SIG-M5 (cell line): ENCODE measurements at regions not wholly inside any gene's neighbourhood (a gene's known extent, or its start where the extent isn't known, plus 50 kb on each side); places are given as distances from the start of the nearest gene placed in this dataset.

Source experiments
- DNase-seq: peaks from one replicate; lab custom pipeline; 2025; lab: John Stamatoyannopoulos, UW

DNA sequence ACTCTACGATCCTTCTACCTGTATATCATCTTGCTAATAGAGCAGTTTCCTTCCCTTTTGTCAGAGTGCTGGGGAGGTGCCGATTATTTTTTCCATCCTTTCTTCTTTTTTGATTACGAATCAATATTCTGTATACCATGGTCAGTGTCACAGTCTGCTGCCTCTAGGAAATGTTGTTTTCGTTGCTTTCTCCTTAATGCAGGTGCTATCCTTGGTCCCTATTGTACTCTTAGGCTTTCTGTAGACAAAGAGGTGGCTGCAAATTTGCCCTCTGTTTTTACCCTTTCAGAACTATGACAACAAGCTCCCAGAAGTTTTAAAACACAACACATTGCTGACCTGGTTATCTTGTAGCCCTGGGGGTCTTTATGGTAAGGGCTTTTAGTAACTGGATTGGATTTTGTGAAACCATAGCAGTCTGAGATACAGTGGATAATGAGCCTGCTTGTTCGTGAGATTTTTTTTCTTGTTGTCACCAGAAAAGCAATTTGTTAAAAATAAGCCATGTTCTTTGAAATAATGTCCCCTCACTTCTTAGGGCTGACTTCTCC is 430.3 kb upstream of the TPM1 start:
- DNase-seq = no peak

DNA sequence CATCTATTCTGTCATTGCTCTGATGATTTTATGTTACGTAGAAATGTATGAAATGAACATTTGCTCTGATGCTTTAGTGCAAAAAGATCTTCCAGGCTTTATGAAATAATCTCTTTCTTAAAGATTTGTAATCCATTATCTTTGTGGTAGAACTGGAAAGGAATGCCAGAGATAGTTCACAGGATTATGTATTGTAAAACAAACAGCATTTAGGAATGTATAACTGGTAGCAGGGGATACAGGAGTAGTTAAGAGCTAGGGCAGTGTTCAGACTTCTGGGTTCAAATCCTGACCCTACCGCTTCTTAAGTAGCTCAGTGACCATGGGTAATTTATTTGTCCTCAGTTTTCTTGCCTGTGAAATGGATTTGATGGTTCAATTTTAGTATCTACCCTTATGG is 429.8 kb upstream of the TPM1 start:
- DNase-seq = no peak

DNA sequence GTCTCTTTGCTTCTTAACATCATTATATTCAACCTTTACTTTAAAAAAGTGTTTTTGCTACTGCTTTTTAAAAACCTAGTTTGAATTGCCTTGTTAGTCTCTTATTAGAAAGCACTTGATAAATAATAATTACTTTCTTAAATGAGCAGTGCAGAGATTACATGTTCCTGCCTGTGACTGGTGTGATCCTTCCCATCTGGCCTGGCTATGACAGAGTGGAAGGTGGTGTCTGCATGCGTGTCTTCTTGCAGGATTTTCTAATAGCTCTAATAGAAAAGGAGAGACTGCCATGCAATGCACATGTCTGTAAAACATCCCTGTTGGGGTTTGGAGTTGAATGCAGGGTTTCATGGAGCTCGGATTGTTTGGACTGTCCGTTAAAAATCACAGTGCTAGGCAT is 425.8 kb upstream of the TPM1 start:
- DNase-seq = no peak

DNA sequence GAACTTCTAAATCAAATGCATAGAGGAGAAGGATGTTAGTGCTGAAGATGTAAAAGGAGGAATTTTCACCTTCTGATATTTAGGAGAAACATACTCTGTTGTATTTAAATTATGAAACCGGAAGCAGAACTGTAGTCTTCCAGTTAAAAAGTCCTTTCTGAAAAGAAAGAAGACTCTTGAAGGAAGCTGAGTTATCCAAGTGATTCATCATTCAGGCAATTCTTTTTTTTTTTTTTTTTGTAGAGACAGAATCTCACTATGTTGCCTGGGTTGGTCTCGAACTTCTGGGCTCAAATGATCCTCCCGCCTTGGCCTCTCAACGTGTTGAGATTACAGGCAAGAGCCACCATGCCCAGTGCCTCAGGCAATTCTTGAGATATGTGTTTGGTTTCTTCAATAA is 424.8 kb upstream of the TPM1 start:
- DNase-seq = no peak

DNA sequence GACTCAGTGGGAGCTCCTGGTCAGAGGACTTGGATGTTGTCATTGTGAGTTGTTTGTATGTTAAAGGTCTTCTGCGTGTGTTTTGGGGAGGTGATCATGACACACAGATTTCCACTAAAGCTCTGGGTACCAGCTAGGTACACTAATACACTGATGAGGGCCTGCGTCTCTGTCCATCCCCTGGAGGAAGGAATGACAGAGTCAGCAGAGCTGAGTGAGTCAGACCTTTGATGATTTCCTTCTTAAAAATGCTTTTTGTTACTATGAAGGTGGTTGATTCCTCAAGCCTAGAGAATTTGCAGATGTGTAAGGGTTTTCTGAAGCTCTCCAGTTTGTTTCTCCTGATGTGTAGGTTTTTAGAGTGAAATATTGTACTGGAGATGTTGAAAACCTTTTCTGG is 424.1 kb upstream of the TPM1 start:
- no peak for DNase-seq

DNA sequence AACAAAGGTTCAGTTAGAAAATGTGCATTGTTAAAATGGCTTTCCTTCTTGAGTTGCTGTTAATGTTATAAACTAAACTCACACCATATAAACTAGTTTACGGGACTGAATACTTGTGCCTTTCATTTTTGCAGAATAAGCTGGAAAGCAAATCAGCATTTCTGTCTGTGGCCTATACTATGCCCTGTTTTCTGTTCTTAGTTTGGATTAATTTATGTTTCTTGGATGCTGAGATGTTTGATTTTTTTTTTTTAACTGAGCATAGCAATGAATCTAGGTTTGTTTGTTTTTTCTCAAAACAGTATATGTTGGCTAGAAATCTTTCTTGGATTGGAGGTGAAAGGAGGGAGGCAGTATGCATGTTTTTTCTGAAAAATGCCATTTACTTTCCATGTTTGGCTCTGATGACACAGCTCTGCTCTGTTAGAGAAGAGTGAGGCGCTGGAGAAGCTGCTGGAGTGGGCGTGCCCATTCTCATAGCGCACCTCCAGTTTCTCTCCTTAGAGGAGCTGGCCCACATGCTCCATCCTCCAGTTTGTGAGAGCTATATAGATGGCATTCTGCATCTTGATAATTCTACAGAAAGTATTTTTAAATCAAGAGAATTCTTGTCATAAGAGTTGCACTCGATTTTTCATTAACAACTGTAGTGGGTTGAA is 423.6 kb upstream of the TPM1 start:
- DNase-seq = no peak

DNA sequence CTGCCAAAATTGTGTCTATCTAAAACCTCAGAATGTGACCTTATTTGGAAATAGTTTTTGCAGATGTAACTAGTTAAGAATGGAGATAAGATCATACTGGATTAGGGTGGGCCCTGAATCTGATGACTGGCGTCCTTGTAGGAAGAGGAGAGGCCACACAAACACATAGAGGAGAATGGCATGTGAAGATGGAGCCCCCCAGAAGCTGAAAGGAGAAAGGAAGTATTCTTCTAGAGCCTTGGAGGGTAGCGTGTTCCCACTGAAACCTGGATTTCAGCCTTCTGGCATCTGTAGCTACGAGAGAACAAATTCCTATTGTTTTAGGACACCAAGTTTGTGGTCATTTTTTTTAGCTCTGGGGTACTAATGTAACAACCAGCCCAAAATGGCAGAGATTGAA is 423.0 kb upstream of the TPM1 start:
- no peak for DNase-seq

DNA sequence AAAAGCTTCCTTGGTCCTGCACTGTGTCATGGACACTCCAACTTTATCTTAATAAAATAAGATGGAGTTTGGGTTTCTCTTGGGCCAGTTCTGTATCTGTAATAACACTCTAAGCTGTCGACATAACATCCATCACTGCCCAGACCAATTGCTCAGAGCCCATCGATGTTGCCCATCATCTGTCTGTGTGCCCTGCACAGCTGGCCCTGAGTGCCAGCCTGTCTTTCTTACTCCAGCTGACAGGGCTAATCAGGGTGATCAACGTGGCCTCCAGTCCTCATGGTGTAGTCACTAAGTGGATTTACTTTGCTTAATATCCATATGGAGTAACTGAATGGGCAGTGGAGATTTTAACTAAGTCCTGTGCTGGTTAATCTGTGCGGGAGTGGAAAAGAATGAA is 419.8 kb upstream of the TPM1 start:
- DNase-seq = no peak

DNA sequence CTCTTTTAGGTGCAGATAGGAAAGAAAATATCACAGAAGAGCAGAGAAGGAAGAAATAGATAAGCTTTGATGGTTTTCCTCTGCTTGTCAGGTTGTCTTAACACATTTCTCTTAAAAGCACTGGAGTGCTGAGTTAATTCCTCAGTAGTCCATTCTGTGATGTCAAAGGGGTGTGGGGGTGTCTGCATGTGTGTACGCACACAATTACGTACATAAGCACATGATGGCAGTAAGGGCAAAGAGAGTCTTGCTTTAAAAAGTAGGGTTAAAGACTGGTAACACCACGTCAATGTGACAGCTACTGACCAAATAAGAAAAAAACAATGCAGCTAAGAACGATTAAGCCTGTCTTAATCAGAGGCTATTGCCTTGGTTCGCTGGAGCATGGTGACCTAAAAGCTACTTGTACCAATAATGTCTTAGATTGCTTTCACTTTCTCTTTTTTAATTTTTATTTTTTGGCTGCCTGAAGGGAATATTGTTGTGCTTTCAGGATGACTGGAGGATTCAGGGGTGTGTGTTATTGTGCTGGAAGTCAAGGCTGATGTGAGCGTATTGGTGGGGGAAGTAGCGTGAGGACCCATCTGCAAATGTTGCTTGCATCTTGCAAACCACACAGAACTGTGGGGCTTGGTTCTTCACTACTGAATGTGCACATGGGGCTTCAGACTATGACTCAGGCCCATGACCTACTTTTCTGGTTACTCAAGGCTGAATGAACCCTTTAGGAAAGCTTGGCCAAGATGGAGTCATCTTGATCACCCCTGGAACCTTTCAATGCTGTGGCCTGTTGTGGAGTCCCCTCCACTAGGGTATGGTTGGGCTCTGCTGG is 417.8 kb upstream of the TPM1 start:
- no peak for DNase-seq

DNA sequence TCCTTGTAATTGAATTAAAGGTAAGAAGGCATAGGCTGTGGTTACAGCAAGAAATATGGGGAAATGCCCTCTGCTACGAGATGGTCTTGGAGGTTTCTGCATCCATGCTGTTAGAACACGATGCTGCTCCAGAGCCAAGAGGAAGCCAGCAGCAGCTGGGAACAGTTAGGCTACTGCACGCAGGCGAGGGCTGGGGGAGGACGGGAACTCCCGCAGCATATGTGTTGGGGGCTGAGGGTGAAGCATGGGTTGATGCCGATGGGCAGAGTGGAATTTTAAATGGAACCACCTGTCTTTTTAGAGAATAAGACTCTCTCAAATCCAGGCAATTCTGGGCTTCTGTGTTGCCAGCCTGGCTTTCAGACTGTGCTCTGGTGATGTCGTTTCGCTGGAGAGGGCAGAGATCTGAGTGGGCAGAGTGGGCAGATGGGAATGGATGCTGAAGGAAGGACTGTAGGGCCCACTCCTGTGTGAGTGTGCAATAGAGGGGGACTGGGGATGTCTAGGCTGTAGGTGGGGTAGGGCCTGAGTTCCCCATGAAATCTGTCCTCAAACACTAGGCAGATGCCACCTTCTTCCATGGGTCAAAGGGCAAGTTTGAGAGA is 417.0 kb upstream of the TPM1 start:
- no peak for DNase-seq

DNA sequence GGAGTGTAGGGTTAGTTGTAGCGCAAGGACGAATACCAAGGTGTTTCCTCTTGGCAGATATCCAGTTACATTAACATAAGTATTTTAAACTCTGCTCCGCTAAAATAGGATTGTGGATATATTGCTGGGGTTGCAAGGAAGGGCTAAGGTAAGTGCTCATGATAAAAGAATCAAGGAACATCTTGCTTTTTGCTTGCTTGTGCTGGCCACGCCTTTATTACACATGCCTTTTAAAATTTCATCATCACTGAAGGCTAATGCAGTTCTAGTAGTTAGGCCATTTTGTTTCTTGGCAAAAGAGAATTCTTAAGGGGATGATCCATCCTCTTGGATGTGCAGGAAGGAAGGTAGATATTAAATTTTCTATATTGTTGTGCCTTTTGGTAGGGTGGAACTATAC is 415.6 kb upstream of the TPM1 start:
- no peak for DNase-seq

DNA sequence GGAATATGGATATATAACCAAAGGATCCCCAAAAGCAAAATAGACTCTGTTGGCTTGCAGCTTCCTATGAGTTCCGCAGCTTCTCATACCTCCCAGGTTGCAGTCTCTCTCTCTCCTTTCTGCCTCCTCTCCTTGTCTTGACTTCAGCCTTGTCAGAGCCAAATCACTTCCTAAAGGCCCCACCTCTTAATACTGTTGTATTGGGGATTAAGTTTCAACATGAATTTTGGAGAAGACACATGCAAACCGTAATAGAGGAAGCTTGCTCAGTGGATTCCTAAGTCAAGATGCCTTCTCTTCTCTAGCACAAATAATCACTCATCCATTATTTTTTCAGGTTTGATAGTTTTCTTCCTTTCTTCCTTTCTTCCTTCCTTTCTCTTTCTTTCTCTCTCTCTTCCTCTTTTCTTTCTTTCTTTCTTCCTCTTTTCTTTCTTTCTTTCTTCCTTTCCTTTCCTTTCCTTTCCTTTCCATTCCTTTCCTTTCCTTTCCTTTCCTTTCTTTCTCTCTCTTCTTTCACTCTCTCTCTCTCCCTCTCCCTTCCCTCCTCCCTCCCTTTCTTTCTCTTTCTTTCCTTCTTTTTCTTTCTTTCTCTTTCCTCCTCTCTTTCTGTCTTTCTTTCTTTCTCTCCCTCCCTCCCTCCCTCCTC is 411.3 kb upstream of the TPM1 start:
- no peak for DNase-seq

DNA sequence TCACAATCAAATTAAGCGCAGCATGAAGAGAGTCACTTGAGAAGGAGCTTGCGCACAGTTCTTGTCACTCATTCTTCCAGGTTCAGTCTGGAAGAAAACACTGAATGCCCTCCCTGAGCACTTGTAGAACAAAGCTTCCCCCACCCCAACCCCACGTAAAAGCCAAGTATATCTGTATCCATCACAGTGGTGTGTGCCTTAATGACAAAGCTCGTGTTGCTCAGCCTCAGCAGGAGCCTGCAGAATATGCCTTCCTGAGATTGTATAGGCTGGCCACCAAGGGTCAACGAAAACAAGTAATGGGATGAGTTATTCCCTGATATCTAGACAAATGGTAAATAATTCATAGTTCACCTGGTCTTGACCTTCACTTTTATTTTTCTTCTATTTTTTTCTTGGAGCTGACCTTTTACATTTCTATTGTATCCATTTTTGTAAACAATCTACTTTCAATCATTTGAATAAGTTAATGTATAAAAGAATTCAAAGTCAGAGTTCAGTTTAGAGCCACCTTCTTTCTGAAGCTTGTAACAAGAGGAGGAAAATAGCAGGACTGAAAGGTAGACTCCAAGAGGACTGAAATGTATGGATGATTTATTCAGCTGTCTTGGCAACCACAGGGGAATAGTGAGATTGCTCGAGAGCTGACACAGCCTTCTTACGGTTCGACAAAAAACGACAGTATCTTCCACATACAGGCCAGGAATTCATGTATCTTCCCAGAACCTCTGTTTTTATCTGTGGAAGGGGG is 405.5 kb upstream of the TPM1 start:
- no peak for DNase-seq

DNA sequence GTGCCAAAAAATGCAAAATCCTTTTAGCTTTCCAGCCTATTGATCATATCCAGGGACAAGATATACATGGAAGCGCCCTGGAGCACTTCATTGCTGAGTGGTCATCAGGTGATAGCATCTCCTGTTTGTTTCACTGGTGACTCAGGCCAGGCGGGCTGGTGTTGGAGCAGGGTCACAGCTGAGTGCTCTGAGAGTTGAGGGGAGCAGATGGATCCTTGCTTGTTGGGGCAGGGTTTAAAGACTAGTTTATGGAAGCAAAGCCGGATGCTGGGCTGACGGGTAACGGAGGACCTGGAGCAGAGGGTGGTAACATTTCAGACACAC is 405.0 kb upstream of the TPM1 start:
- no peak for DNase-seq

DNA sequence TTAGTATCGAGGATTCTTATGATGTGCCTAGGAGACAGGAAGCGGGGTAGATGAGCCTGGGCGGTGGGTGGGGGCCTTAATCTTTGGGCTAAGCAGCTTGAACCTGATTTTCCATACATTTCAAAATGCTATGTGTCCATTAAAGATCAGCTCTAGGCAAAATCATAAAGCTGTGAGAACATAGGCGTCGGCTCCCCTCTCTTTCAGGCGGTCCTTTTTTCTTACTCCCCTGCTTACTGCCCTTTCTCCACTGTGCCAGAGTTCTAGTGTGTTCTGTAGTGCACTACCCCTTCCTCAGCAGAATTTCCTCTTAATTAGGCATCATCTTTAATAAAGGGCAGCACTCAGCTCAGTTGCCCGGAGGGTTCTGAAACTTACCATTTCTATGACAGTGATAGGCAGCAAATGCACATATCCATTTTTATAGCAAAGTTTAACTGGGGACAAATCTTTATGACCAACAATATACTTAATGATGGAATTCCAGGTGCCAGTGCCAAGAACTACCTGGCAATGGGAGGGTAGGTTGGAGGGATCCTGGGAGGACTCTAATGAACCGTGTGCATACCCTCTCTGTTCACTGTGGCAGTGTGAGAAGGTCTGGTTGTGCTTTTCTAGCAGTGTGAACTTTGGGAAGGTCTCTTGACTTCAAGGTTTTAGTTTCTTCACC is 404.5 kb upstream of the TPM1 start:
- no peak for DNase-seq

DNA sequence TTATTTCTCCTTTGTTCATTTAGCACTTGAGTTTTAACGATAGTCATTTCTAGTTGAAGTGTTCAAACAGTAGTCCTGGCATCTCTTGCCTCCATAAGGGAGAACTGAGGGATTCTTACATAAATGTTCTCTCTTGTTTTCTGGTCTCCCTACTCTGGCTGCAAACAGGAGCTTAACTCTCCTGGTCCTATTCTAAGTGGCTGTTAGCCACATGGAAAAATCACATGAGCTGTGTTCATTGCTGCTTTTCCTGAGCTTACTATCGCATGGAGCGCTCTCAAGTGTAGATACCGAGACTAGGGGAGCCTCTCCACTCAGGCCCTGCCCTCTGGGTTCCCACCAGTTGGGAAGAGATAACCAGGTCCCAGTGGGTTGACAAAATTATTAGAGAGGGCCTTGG is 403.1 kb upstream of the TPM1 start:
- no peak for DNase-seq

DNA sequence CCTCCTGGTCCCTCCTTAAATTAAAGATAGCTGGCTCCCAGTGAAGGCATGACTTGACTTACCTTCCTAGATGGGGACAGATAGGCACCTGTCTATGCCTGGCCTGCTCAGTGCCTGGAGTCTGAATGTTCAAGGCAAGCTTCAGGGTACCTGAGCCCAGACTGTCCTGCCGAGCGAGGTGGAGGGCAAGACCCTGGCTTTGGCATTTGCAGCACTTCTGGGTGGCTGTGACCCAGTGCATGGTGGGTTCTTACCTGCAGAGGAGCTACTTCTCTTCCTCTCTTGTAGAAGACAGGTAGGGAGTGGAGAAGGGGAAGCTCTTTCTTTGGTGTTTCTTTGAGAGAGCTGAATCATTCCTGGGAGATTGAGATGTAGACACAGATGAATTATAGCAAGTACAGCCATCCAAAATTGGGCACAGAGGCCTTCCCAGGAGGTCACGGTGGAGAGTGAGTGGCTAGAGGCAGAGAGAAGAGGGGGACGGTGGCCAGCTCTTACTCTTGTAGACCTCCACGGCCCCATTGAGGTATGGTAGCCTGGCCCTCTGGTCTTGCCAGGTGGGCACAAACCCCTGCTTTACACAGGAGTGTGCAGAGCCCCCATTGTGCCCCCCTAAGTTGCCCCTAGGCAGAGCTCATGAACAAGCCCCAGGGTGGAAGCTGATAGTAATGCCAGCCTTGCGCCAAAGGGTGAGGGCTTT is 402.5 kb upstream of the TPM1 start:
- no peak for DNase-seq

DNA sequence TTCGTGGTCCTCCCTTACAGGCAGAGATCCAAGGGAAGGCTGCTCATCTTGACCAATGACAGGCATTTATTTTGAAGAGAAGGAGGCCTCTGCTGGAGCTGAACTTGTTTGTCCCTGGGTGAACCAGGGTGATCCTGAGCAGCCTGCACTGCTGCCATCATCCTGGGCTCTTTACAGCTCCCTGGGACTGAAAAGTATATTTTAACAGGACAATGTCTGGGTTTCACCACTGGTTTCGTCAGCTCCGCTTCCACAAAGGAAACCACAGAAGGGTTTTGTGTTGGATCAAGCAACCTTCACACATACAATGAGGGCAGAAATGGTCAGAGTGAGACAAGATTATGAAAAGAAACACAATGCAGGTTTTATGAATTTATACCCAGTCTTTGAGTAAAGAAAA is 400.7 kb upstream of the TPM1 start:
- DNase-seq = no peak

DNA sequence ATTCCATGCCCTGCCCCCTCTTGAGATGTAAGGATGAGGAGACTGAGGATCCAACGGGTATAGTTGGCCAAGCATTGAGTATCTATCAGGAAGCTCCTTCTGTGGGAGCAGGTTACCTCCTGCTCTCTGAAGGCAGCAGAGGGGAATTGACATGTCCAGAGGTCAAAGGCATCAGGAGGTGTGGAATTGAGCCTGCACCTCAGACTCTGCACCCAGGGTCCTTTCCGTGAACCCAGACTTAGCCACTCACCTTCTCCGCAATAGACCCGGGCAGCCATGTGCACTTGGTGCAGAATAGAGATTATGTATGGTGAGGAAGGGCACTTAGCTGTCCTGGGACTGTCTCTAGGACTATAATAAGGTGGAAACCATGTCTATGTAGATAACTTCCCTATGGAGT is 399.0 kb upstream of the TPM1 start:
- no peak for DNase-seq

DNA sequence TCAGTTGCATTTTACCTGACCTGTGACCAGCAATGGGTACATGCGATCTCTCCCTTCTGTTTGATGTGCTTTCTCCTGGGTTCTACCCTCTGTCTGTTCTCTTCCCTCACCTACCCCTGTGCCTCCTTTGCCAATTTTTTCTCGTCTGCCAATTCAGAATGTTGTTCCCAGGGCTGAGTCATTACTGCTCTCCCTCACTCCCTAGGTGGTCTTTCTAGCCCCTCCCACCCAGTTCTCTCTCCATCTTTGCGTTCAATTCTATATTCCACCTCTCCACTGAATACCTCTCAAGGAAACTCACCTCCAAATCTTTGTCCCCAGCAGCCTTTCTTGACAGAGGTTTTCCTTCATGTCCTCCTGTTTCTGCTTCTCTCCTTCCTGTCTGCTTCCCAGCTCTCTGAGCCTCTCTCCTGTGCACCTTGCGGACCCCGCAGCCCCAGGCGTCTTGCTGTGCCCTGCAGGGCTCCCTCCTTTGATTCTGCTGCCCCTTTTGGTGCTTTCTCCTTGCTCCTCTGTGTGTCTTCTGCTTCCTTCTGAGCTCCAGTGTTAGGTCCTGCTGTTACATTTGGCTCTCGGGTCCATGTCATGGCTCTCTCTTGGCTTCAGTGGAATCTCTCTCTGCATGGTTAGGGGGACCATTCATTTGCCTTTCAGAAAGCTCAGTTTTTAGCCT is 398.2 kb upstream of the TPM1 start:
- no peak for DNase-seq
